ENCODE measurements at regions not wholly inside any gene's neighbourhood (a gene's known extent, or its start where the extent isn't known, plus 50 kb on each side); places are given as distances from the start of the nearest gene placed in this dataset.

DNA sequence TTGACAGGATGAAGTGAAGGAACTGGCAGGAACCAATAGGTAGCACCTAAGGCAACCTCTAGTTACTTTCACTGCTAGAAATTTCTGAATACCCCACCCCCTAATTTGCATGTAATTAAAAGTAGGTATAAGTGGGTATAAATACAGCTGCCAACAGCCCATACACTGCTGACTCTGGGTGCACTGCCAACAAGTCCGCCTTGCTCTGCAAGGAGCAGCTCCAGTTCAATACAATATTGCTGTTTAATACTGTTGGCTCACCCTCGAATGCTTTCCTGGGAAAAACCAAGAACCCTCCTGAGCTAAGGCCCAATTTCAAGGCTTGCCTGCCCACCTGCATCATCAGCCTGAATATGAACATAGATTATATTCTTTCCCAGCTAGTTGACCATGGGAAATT is 981.9 kb downstream of the ADGRL2 start:
- TF ChIP-seq, protein P1, sequence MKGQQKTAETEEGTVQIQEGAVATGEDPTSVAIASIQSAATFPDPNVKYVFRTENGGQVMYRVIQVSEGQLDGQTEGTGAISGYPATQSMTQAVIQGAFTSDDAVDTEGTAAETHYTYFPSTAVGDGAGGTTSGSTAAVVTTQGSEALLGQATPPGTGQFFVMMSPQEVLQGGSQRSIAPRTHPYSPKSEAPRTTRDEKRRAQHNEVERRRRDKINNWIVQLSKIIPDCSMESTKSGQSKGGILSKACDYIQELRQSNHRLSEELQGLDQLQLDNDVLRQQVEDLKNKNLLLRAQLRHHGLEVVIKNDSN (IDR thresholded peaks at IDR 0.05): no peak
- no peak for TF ChIP-seq MAX (IDR thresholded peaks at IDR 0.05)
- TF ChIP-seq EGR1 (IDR thresholded peaks at IDR 0.05): no peak
- TF ChIP-seq TEAD4 (IDR thresholded peaks at IDR 0.05): no peak
- no peak for TF ChIP-seq YY1 (IDR thresholded peaks at IDR 0.05; ENCODE audit: low read depth)
- no peak for TF ChIP-seq REST (IDR thresholded peaks at IDR 0.05; ENCODE audit: low read depth)
- TF ChIP-seq TAF1 (IDR thresholded peaks at IDR 0.05; ENCODE audit: low read depth): no peak
- TF ChIP-seq TCF12 (IDR thresholded peaks at IDR 0.05; ENCODE audit: low read depth): no peak
- TF ChIP-seq CEBPB (IDR thresholded peaks at IDR 0.05): no peak
- no peak for TF ChIP-seq RAD21 (IDR thresholded peaks at IDR 0.05; ENCODE audit: low read depth)
- no peak for TF ChIP-seq NFIC (IDR thresholded peaks at IDR 0.05)
- no peak for TF ChIP-seq EP300 (IDR thresholded peaks at IDR 0.05; ENCODE audit: borderline replicate concordance)
- no peak for TF ChIP-seq CREB1 (IDR thresholded peaks at IDR 0.05; ENCODE audit: low read depth)
- TF ChIP-seq FOXM1 (IDR thresholded peaks at IDR 0.05; ENCODE audit: borderline replicate concordance, low read depth): no peak
- TF ChIP-seq ZBTB7A (IDR thresholded peaks at IDR 0.05; ENCODE audit: low read depth): no peak

DNA sequence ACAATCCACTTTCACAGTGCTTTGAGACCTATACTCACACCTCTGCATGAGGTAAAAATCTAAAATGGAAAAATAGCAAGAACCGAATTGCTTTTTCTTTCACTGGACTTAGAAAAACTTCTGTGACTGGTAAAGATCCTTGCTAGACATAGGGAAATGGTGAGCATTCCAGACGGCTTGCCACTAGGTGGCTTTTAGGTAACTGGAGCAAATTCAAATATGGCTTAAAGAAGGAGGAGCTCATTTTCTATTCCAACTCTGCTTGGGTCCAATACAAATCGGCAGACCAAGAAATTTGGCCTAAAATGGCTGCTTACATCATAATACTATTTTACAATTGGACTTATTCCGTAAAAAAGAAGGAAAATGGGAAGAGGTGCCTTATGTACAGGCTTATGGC is 977.9 kb downstream of the ADGRL2 start:
- TF ChIP-seq CEBPB (IDR thresholded peaks at IDR 0.05) (no peak), RAD21 (IDR thresholded peaks at IDR 0.05; ENCODE audit: low read depth) (peak; percentile 10; the same call in 1 of the 2 replicates)

GRCh38 chr1:82777240-82777639 is 976.5 kb downstream of the ADGRL2 start:
- TF ChIP-seq FOXM1 (IDR thresholded peaks at IDR 0.05; ENCODE audit: borderline replicate concordance, low read depth) (no peak), RAD21 (IDR thresholded peaks at IDR 0.05; ENCODE audit: low read depth) (no peak), EGR1 (IDR thresholded peaks at IDR 0.05) (no peak), CEBPB (IDR thresholded peaks at IDR 0.05) (no peak), TAF1 (IDR thresholded peaks at IDR 0.05; ENCODE audit: low read depth) (no peak), REST (IDR thresholded peaks at IDR 0.05; ENCODE audit: low read depth) (no peak), MAX (IDR thresholded peaks at IDR 0.05) (no peak), CREB1 (IDR thresholded peaks at IDR 0.05; ENCODE audit: low read depth) (no peak), YY1 (IDR thresholded peaks at IDR 0.05; ENCODE audit: low read depth) (no peak), EP300 (IDR thresholded peaks at IDR 0.05; ENCODE audit: borderline replicate concordance) (no peak)
- TF ChIP-seq, protein P1 (IDR thresholded peaks at IDR 0.05): no peak

- TF ChIP-seq TAF1 (IDR thresholded peaks at IDR 0.05; ENCODE audit: low read depth) (no peak), ZBTB7A (IDR thresholded peaks at IDR 0.05; ENCODE audit: low read depth) (no peak), RAD21 (IDR thresholded peaks at IDR 0.05; ENCODE audit: low read depth) (peak; percentile 65), CEBPB (IDR thresholded peaks at IDR 0.05) (peak; percentile 49; the same call in 1 of the 2 replicates), TCF12 (IDR thresholded peaks at IDR 0.05; ENCODE audit: low read depth) (no peak), CREB1 (IDR thresholded peaks at IDR 0.05; ENCODE audit: low read depth) (no peak)
Observed at GRCh38 chr1:82775406-82776000, 974.8 kb downstream of the ADGRL2 start.

GRCh38 chr1:82762829-82763532 is 962.2 kb downstream of the ADGRL2 start:
- TF ChIP-seq RAD21 (IDR thresholded peaks at IDR 0.05; ENCODE audit: low read depth) (no peak), MAX (IDR thresholded peaks at IDR 0.05) (no peak)

DNA sequence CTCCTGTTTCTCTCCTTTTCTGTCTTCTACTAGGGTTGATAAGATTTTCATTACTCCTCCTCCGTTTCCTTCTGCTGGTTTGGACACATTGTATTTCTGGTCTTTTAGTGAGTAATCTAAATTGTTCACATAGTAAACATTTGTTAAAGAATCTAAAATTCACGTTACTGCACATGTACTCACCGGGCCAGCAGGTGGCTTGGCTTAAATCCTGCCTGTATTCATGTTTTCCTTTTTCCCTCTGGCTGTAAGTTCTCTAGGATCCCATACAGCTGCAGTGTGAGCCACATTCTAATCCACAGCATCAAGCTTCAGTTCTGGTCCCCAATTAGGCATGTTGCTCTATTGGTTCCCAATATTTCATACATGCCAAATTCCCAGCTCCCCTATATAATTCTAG is 958.3 kb downstream of the ADGRL2 start:
- no peak for TF ChIP-seq EGR1 (IDR thresholded peaks at IDR 0.05)
- no peak for TF ChIP-seq RAD21 (IDR thresholded peaks at IDR 0.05; ENCODE audit: low read depth)
- no peak for TF ChIP-seq TEAD4 (IDR thresholded peaks at IDR 0.05)
- no peak for TF ChIP-seq NFIC (IDR thresholded peaks at IDR 0.05)
- TF ChIP-seq EP300 (IDR thresholded peaks at IDR 0.05; ENCODE audit: borderline replicate concordance): no peak
- TF ChIP-seq, protein P1 (IDR thresholded peaks at IDR 0.05): no peak
- no peak for TF ChIP-seq FOXM1 (IDR thresholded peaks at IDR 0.05; ENCODE audit: borderline replicate concordance, low read depth)
- no peak for TF ChIP-seq TCF12 (IDR thresholded peaks at IDR 0.05; ENCODE audit: low read depth)
- TF ChIP-seq TAF1 (IDR thresholded peaks at IDR 0.05; ENCODE audit: low read depth): no peak
- TF ChIP-seq YY1 (IDR thresholded peaks at IDR 0.05; ENCODE audit: low read depth): no peak
- no peak for TF ChIP-seq REST (IDR thresholded peaks at IDR 0.05; ENCODE audit: low read depth)
- TF ChIP-seq CREB1 (IDR thresholded peaks at IDR 0.05; ENCODE audit: low read depth): no peak
- TF ChIP-seq ZBTB7A (IDR thresholded peaks at IDR 0.05; ENCODE audit: low read depth): no peak
- no peak for TF ChIP-seq CEBPB (IDR thresholded peaks at IDR 0.05)

Measured in Ishikawa (cell line).